GF-D8 (cell line): ENCODE measurements at regions not wholly inside any gene's neighbourhood (a gene's known extent, or its start where the extent isn't known, plus 50 kb on each side); places are given as distances from the start of the nearest gene placed in this dataset.
"Not testable (repeated sequence)": the region's sequence is repeated elsewhere in the genome, so short reads cannot be mapped to it uniquely, and the experiment has no call there.

ENCODE experiments used
- DNase-seq: peaks from one replicate; lab custom pipeline; 2025; lab: John Stamatoyannopoulos, UW

- DNase-seq: no peak
These were observed 115.8 kb downstream of the MPP7 start for GRCh38 chr10:28186887-28187578.

DNA sequence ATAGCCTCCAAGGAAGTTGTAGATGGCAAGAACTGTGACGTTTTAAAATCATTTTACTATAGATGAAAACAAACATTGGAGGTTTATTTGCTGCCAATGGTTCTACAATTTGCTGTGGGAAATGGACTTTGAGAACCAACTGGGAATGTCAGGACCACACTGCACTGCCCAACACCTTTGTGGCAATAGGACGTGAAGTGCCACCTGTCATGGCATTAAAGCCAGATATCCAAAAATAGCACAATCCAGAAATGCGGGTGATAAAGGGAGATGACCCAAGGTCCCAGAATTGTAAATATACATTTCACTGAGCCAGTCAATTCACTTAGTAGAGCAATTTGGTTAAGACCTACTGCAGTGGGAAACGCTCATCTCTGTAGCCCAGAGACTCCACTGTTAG, 116.4 kb downstream of the MPP7 start:
- no peak for DNase-seq

- no peak for DNase-seq
These were observed 118.1 kb downstream of the MPP7 start for GRCh38 chr10:28184810-28185209.

DNA sequence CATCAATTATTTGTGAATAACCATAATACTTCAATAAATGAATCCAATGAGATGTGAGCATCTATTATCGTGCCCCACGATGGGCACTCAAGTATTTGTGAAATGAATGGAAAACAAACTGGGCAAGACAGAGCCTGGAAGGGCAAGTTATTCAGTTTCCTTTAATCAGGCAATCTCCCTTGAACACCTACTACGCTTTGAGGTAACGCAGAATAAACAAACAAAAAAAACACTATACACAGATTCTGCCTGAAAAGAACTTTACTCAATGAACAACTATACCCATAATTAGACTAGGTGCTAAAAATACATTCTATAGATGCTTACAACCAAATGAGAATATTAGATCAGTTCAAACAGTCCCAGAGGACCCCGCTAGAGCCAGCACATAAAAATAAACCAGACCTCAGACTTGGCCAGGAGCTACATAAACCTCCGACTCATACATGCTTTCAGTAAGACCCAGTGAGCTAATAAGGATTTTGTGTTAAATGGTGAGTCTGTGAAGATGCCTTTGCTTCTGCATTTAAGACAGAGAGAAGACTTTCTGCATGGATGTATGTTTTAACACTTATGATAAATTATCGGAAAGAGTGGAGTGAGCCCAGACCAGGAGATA, 121.3 kb downstream of the MPP7 start:
- DNase-seq: no peak

DNA sequence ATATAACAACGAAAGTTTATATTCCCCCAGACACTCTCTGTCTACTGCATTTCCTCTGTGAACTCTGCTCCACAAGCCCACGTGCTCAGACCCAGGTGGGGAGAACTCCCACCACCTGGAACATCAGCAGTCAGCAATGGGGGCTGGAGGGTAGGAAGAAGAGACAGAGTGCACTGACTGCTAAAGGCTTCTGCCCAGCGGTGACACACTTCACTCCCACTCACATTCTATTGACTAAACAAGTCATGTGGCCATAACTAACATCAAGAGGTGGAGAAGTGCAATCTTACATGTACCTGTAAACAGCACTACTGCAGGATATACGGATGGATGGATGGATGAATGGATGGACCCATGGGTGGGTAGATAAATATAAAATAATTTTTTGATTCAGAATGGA, 122.2 kb downstream of the MPP7 start:
- no peak for DNase-seq

- no peak for DNase-seq
These were observed 123.1 kb downstream of the MPP7 start for GRCh38 chr10:28179743-28180099.

GRCh38 chr10:28179006-28179742, 123.7 kb downstream of the MPP7 start:
- DNase-seq: no peak

GRCh38 chr10:28177944-28178637, 124.8 kb downstream of the MPP7 start:
- DNase-seq: no peak

DNA sequence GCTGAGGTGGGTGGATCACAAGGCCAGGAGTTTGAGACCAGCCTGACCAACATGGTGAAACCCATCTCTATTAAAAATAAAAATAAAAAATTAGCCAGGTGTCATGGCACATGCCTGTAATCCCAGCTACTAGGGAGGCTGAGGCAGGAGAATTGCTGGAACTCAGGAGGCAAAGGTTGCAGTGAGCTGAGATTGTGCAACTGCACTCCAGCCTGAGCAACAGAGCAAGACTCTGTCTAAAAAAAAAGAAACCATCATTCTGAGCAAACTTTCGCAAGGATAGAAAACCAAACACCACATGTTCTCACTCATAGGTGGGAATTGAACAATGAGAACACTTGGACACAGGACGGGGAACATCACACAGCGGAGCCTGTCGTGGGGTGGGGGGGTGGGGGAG, 126.4 kb downstream of the MPP7 start:
- DNase-seq: not testable (repeated sequence)

GRCh38 chr10:28172223-28172610, 130.6 kb downstream of the MPP7 start:
- no peak for DNase-seq

- no peak for DNase-seq
These were observed 131.2 kb downstream of the MPP7 start for GRCh38 chr10:28171468-28172222.

GRCh38 chr10:28169525-28169924, 133.3 kb downstream of the MPP7 start:
- DNase-seq: no peak

DNA sequence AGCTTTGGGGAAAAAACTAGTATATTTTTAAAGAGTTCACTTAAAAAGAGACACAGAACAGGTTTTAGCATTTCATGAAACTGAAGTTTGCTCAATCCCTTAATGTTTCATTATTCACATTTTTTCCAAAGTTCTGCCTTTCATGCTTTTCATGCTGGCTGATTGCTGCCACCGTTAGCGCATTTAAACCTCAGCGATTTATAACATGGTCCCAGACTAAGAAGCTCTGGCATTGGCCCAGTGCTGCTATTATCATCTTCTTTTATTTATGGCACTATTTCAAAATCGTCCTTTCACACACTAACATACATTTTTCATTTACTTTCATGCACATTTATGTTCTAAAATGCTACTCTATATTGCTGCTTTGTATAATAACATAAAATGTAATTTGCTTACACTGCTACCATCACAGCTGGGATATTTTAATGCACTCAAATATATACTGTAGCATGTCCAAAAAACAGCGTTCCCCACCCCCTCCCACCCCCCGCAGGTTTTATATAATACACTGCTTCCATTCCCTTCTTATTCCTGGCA, 141.9 kb downstream of the MPP7 start:
- DNase-seq: no peak

DNA sequence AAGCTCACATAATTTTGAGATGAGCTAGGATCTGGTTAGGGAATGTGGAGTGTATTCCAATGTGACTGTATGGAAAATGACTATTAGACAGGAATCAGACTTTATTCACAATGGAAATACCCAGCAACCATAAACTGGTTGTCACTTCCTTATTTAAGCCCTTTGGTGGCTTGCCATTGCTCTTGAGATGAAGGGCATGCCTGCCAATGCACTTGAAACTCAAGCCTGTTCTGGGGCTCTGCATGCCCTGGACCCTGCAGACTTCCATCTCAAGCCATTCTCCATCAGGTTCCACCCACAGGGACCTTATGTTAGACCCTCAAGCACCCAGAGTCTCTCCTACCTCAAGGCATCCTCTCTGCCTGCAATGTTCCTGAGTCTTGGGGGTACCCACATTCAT, 145.5 kb downstream of the MPP7 start:
- no peak for DNase-seq

GRCh38 chr10:28155726-28156125, 147.1 kb downstream of the MPP7 start:
- DNase-seq: no peak

DNA sequence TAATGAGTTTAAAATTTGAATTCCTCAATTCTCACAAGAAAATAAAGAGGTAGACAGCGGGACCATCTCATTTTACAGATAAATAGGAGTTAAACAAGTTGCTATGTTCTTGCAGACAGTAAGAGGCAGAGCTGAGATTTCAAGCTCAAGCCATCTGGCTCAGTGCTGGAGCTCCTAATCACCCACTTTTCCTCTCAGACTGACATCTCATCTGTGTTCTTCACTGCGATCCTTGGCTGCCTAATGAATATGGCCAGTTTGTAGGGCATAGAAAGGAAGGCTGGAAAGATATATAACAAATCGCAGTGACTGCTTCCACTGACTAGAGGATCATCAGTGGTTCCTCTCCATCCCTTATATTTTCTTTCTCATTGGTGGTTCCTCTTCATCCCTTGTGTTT, 151.2 kb downstream of the MPP7 start:
- no peak for DNase-seq

- DNase-seq: no peak
These were observed 150.9 kb upstream of the ODAD2 start for GRCh38 chr10:28149746-28150145.

DNA sequence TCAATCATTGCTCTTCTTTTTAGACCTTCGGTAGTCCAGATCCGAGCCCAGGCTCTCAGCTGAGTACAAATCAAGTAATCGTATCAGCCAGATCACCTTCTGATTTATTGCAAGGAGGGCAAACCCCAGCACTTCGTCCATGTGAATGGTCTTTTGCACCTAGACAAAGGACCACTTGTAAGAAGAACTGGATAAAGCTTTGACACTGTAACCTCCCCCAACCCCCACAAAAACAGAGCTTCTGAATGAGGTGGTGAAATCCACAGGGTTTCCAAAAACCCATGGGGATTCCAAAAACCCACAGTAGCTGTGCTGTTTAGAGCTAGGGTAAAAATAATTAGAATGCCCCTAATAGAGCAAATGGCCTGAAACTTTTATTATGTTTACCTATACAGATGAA, 148.8 kb upstream of the ODAD2 start:
- no peak for DNase-seq

DNA sequence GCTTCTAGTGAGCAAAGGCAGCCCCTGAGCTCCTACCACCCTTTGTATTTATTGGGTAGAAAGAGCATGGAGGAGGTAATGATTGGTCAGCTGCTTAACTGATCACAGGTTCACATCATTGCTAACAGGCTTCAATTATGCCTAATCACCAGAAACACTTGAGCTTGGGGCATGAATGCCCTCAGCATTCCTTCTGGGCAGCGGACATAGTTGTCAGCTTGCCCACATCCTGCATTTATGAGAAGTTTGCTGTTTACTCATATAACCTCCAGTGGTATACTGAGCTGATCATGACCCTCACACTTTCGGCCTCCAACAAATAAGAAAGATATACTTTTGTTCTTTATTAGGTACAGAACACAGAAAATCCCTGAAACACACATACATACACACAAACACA, 140.3 kb upstream of the ODAD2 start:
- DNase-seq: no peak

DNA sequence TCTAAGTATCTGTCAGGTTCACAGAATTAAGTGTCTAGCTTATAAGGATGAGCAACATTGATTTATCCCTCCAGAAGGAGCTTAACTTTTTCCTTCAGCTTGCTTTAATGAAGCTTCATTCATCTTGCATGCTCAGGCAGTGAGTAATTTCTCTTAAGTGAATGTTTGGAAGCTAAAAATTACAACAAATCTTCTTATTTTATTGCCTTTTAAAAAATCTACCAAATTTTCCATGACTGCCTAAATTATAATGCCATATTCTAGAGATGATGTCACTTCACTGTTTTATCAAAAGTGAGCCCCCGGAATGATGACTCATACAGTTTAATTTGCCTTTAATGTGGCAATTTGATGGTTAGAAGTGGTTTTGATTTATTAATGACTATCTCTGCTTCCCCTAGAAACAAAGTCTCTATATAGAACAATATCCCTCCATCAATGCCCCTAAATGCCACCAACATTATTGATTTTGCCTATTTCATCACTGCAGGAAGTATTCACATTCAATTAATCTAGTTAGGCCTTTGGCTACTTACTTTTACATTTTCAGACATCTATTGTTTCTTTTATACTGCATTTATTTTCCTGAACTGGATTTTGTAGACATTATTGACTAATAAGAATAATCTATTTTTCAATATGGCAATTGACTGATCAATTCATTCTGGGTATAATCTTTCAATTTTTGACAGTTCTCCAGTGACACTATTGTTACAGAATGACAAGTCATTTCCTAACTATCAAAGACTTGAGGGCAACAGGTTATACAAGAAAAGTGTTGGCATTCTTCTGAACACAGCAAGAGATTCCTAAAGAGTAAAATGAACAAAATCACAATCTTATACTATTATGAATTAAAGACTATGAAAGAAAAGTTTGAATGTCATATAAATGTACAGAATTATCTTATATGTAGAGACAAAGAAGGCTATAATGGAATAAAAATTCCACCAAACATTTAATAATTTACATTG, 139.3 kb upstream of the ODAD2 start:
- no peak for DNase-seq

DNA sequence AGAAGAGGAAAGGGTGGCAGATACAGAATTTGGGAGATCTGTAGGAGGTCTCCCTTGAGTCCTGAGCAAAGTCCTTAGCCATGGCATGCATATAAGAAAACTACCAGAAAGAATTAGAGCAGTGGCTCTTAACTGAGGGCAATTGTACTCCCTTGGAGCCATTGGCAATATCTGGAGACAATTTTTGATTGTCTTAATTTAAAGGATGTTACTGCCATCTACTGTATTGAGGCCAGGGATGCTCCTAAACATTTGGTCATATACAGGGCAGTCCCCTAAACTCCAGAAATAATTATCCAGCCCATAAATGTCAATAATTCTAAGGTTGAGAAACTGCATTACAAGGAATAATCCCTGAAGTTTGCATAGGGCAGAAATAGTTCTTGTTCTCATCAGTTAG, 136.4 kb upstream of the ODAD2 start:
- DNase-seq: no peak
